OCI-M1 (cell line): ENCODE measurements at regions not wholly inside any gene's neighbourhood (a gene's known extent, or its start where the extent isn't known, plus 50 kb on each side); places are given as distances from the start of the nearest gene placed in this dataset.
A peak's percentile ranks its signal among the peaks of the same experiment; 100 is the strongest.
"Not testable (repeated sequence)": the region's sequence is repeated elsewhere in the genome, so short reads cannot be mapped to it uniquely, and the experiment has no call there.

Source experiments
- DNase-seq: peaks from one replicate; lab custom pipeline; 2025; lab: John Stamatoyannopoulos, UW

DNA sequence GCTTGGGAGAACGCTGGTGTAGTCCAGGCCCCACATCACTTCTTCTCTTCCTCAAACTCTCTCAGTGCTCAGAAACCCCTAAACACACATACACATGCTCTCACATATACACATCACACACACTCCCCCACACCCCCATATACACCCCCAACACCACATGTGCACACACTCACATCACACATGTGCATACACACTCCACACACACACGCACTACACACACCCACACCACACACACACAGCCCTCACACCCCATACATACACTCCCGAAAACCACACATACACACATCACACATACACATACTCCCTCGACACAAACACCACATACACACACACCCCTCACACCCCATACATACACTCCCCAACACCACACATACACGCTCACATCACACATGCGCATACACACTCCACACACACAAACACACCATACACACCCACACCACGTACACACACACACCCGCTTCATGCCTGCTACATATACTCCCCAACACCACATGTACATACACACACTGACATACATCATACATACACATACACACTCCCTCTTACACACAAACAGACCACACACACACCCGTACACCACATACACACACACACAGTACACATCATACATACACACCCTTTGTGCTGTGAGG, 110.3 kb upstream of the TMEM170B start:
- no peak for DNase-seq

DNA sequence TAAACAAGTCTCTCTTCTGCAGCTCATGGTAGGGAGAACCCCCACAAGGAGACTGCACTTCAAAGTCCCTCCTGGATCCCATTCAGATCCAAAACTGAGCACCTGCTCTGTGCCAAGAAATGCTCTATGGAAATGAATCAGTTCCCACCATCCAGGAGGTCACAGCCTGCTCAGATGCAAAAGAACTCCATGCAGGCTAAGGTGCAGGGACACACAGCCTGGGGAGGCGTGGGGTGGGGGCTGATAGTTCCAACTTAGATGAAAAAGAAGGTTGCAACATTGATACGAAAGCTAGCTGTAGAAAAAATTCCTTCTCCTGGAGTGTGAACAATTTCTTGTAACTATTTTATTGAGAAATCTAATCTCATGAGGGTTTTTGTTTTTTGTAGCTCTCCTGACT, 111.0 kb upstream of the TMEM170B start:
- DNase-seq: no peak

DNA sequence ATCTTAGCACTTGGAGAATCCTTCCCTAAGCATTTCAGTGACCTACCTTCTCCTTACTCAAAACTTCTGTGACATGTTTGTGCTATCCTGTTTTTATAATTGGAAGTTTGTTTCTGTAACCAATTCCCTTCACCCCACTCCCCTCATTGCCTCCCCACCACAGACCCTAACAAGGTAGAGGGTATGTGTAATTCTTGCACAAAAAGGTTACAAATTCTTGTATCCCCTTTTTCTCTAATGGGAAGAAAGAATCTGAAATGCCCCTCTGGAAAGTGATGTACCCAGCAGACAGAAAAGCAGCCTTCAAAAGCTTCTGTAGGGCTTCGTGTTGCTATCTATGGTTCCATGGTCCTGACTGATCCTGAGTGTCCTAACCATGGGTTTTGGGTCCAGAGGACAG, 111.7 kb upstream of the TMEM170B start:
- no peak for DNase-seq

DNA sequence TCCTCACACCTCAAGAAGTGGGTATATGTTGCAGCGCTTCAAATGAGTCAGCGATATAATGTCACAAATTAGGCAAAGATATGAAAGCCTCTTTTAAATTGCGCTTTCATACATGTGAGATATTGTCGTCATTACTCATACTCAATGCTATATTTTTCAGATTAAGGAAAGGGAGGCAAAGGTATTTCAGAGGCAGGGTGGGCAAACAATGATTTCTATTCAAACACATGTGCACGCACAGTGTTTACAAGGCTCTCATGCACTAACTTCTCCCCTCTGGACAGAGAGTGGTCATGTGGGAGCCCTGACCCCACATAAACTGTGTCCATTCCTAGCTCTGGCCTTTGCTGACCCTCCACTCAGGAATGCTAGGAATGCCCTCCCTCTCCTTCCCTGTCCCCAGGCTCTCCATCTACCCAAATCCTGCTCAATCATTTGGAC, 112.1 kb upstream of the TMEM170B start:
- no peak for DNase-seq

DNA sequence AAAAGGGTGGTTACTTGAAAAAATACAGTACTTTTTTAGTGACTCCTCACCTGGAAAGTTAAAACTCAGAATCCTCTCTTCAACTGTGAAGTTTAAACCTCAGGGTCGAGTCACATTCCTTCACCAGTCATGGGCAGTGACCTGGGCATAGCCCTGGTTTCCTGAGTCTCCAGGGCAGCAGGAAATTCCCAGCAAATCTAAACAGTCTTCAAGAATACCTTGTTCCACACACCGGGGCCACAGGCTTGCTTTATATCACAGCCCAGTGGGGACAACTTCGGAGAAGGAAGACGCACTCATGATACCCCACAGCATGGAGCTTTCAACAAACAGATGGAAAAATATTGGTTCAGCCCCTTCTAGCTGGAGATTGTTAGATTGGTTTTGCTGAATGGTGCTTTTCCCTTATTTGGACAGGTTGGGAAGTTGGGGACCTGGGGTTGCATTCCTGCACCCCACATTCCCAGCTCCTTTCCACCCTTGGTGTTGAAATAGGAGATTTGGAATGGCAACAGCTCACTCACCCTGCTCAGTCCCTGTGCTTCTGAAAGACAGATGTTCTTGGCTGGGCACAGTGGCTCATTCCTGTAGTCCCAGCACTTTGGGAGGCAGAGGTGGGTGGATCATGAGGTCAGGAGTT, 113.0 kb upstream of the TMEM170B start:
- DNase-seq: no peak

DNA sequence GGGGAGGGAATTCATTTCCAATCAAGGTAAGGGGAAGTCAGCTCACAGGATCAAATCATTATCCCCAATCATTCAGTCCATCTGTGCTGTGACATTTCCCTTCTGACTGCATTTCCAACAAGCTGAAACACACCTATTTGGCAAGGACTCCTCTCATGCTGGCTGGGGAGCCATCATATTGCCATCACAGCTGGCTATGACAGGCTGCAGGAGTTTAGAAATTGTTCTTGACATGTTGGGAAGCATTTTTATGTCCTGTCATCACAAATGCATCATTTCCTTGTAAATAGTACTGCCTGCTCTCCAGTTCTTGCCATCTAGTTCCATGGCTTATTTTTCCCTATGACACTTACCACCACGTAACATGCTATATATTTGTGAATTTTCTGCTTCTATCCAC, 113.9 kb upstream of the TMEM170B start:
- no peak for DNase-seq

DNA sequence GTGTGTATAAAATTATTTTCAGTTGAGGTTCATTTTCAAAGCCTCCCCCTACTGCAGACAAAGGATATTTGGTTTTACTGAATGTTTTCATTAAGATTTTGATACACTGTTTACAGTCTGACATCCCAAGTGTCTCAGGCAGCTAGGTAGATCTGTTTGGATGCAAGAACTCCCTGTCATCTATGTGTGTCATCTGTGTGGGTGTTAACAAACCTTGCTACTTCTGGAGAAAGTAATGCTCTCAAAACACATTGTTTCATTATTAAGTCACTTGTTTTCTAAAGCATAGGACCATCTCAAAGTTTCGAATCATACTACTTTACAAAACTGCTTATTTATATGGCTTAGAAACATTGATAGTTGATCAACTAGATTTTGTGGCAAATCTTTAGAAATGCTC, 114.5 kb upstream of the TMEM170B start:
- no peak for DNase-seq

DNA sequence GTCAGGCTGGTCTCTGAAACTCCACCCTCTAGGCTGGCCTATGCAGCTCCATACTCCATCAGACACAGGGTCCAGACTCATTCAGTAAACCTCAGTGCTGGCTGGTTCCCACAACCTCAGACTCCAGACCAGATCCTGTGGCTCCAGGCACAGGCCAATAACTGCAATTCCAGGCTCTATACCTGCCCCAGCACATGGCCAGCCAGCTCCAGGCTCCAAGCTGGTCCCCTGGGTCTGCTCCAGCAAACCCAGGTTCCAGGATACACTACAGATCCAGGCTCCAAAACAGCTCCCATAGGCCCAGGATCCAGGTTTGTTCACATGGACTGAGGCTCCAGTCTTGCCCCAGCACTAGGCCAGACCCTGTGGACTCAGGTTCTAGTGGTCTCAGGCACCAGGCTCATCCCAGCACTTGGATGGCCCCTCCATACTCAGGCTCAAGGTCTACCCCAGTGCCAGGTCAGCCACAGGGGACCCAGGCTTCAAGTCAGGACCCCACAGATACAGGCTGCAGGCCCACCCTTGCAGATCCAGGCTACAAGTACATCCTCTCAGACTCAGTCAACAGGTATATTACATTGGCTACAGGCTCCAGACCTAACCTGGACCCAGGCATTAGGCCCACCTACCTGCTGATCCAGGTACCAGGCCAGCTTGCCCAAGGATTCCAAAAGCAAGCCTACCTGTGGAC, 117.6 kb upstream of the TMEM170B start:
- DNase-seq: no peak

DNA sequence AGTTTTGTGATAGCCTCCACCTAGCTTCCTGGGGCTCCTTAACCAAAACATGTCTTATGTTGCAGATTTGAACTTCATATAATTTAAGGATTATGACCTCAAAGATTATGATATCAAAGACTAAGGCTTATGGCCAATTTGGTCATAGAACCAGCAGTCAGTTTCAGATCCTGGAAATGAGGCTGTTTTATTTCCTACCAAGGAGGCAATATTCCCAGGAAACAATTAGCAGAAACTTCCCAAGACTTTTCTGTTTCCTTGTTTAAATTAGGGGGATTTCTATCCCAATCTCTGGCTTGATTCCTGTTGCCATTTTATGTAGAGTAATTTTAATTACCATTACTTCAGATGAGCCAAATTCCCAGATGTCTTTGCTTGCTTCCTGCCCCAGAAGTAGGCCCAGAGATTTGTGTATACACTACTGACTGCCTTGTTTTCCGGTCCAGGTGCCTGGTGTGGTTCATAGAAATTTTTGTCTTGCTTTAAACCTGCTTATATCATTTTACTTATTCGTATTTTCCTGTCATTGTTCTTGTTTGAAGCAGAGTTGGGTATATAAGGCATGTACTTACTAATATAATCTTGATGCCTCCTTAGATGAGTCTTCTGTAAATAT, 119.2 kb upstream of the TMEM170B start:
- no peak for DNase-seq

DNA sequence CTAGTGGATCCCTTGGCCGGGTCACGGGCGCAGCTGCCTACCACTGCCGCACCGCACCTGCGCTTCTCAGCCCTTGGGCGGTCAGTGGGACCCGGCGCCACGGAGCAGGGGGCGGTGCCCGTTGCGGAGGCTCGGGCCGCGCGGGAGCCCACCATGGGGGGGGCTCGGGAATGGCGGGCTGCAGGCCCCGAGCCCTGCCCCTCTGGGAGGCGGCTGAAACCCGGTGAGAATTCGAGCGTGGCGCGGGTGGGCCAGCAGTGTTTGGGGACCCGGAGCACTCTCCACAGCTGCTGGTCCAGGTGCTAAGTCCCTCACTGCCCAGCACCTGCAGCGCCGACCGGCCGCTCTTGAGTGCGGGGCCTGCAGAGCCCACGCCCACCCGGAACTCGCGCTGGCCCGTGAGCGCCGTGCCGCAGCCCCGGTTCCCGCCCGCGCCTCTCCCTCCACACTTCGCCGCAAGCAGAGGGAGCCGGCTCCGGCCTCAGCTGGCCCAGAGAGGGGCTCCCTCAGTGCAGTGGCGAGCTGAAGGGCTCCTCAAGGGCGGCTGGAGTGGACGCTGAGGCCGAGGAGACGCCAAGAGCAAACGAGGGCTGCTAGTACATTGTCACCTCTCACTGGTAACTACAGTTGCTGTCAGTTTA, 120.5 kb upstream of the TMEM170B start:
- DNase-seq: no peak

DNA sequence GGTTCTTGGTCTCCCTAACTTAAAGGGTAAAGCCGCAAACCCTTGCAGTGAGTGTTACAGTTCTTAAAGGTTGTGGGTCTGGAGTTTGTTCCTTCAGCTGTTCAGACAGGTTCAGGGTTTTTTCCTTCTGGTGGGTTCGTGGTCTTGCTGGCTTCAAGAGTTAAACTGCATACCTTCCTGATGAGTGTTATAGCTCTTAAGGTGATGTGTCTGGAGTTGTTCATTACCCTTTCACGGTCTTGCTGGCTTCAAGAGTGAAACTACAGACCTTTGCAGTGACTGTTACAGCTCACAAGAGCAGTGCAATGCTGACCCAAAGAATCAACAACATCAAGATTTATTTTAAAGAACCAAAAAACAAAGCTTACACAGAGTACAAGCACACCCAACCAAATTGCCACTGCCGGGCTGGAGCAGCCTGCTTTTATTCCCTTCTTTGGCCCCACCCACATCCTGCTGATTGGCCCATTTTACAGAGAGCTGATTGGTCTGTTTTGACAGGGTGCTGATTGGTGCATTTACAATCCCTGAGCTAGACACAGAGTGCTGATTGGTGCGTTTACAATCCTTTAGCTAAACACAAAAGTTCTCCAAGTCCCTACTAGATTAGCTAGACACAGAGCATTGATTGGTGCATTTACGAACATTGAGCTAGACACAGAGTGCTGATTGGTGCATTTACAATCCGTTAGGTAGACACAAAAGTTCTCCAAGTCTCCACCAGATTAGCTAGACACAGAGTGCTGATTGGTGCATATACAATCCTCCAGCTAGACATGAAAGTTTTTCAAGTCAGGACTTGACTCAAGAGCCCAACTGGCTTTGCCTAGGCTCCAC, 121.2 kb upstream of the TMEM170B start:
- DNase-seq: not testable (repeated sequence)

DNA sequence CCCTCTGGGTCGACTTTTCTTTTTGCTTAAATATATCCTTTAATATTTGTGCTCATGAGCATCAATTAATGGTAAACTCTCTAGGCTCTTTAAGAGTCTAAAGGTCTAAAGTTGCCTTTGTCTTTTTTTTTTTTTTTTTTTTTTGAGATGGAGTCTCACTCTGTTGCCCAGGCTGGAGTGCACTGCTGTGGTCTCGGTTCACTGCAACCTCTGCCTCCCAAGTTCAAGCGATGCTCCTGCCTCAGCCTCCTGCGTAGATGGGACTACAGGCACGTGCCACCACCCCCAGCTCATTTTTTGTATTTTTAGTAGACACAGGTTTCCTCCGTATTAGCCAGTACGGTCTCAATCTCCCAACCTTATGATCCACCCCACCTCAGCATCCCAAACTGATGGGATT, 122.0 kb upstream of the TMEM170B start:
- no peak for DNase-seq

DNA sequence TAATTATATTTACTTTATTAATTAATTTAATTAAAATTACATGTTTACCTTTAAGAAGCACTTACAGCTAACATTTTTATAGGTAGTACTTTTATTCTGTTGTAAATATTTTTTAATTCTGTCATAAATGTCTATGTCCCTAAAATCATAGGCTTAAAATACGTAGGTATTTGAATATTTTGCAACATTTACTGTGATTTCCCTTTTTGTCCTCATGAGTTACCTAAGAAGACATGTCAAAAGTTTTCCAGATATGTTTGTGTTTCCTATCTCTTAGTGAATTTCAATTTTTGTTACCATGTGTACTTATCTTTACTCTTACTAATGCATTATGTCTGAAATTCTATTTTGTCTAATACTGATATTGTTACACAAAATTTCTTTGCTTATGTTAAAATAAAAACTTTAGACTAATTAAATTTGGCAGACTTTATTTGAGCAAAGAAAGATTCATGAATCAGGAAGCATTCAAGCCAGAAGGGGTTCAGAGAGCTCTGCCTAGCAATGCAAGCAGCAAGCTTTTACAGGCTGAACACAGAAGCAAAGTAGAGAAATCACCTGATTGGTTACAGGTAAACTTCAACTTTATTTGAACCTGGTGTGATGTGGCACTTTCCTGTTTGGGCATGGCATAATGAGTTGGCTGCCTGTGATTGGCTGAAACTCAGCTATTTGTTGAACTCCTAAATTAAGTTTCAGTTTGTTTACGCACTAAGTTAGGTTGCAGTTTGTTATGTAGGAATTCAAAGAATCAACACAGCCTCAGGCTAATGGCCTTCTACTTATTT, 123.2 kb upstream of the TMEM170B start:
- DNase-seq: no peak

DNA sequence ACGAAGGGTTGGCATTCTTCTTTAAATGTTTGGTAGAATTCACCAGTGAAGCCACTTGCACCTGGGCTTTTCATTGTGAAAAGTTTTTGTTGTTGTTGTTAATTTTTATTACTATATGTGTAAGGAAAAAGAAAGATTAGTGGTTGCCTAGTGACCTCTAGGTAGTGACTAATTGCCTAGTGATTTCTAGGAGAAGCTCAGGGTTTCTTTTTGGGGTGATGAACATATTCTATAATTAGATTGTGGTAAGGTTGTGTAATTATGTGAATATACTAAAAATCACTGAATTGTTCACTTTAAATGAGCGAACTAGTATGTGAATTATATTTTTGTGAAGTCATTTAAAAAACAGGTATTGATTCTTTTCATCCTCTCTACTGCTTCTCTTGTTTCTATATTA, 123.8 kb upstream of the TMEM170B start:
- no peak for DNase-seq

DNA sequence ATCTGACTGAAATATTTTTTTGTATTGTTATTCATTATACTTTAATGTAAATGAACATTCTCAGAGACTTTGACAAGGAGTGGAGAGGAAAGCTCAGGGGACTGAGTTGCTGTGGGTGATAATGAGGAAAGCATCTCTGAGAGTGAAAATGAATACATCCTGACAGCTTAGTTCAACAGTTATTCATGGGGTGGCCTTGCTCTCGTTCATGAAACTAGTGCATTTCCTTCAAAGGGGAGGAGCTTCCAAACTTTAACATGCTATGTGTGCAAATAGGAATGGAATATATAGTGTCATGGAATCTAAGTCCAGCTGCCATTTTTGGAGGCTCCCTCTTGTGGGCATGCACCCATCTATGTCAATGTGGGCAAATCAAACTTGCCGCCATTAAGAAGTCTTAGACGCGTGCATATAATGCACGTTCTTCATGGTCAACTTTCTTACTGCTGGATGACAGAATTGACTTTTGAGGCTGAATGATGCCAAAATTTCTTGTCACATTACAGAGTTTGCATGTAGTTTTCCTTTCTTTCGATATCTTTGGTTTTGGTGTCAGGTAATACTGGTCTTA, 124.3 kb upstream of the TMEM170B start:
- DNase-seq: peak; percentile 41

DNA sequence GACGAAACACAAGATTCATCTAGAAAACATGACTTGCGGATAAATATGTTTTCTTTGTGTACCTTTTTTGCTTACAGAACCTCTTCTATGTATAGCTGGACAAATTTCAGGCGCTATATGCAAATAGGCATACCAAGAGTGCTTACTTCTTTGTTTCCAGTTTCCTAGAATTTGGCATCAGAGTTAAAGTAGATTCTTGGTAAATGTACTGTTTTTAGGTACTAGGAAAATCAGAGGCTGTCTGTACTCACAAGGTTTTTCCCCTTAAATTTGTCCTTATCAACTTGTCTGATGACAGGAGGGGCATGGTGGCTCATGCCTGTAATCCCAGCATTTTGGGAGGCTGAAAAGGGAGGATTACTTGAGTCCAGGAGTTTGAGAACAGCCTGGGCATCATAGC, 124.9 kb upstream of the TMEM170B start:
- DNase-seq: peak; percentile 89

DNA sequence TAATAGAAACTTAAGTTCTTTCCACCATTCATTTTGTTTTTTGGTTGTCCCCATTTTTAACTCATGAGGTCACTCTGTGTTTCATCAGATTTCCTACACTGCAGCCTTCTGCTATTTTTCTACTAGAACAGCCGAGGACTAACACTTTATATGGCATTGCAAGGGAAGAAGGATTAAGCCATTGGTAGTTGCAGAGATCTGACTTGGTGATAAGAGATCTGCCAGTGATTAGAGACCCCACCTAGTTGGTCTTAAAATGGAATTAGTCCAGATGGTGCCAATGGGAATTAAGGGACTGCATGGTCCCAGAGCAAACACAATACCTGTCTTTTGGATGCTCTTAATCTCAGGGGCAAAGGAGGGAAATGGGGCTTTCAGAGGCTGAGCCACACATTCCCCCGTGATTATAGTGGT, 125.5 kb upstream of the TMEM170B start:
- DNase-seq: no peak

DNA sequence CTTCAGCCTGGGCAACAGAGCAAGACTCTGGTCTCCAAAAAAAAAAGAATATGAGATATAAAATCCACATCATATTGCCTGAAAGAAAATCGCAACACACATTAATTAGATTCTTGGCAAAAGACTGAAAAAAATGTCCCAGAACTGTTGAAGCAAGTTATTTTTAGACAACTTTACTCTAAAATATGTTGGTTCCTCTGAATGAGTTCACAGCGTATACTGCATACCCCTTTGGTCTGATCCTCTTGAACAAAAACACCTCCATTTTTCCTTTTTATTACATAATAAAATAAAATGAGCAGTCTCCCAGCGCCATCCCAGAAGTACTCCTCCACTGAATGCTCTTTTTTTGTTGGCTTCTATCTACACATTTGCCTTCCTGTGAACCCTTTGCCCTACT, 126.0 kb upstream of the TMEM170B start:
- DNase-seq: no peak

DNA sequence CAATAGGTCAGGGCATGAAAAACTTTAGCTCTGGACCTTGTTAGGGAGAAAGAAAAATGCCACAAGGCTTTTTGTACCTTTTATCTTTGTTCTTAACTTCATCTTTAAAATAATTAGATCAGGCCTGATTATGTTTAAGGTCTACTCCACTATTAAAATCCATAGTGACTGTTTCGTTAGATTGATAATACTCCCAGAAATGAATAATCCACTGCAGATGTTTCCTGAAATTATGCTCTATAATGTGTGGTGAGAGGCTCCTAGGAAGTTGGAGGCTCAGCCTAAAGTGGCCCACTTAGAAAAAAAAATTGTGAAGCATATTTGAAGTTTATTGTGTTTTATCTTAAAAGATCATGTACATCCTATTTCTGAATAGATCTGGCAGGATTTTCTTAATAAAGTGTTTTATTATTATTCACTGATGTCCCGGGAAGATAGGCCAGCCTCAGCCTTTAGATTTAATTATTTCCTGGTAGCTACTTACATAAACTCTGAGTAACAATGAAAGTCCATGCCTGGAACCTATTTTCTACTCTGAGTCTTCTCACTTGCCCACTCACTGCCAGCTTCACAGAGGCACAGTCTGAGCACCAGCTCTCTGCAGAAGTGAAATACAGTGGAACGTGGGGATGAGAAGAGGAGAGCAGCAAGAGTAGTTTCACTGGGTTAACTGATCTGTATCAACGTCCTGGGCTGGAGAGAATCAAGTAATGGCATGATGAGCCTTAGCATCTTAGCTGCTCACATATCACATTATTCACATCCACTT, 126.8 kb upstream of the TMEM170B start:
- DNase-seq: no peak

DNA sequence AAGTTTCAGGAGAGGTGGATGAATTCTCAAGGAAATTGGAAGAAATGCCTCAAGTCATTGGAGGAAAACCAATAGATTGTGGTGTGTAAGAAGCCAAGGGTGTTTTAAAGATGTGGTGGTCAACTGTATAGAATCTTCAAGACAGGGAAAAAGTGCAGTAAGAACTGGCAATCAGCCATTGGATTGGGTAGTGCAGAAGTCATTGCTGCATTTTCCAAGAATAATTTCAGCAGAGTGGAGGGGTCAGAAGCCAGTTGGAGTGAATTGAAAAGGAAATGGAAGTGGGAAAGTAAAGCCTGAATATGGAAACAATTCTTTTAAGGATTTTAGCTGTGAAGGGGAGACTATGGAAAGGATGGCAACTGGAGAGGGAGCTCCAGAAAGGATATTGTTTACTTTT, 128.2 kb upstream of the TMEM170B start:
- DNase-seq: no peak
